HFF-Myc (cell line): ENCODE measurements at regions not wholly inside any gene's neighbourhood (a gene's known extent, or its start where the extent isn't known, plus 50 kb on each side); places are given as distances from the start of the nearest gene placed in this dataset.

Experiments used
- DNase-seq: peaks from one replicate; pipeline ENCODE4 v3.0.0-alpha.2; 2011; ENCODE audit warnings: low read depth; ENCODE audit errors: extremely low read depth
- H3K4me3 ChIP-seq: replicated peaks from 2 replicates; pipeline ENCODE4 v1.5.1; 2011; ENCODE audit warnings: low read depth, mild to moderate bottlenecking, control low read depth, low read length
- CTCF ChIP-seq: IDR thresholded peaks from 2 replicates; pipeline ENCODE4 v1.5.1; 2012; ENCODE audit warnings: mild to moderate bottlenecking, low read depth, low read length, control low read depth; ENCODE audit errors: missing control alignments

- TF ChIP-seq CTCF = no peak
- H3K4me3 ChIP-seq = no peak overlapping the region
- DNase-seq = no peak
These were observed 177.6 kb upstream of the PKDCC start for GRCh38 chr2:41870265-41870585.

GRCh38 chr2:41871080-41871479 lies 176.7 kb upstream of the PKDCC start:
- TF ChIP-seq CTCF = peak; percentile 11
- no peak overlapping the region for H3K4me3 ChIP-seq
- DNase-seq = no peak

- TF ChIP-seq CTCF = no peak
- no peak for DNase-seq
- H3K4me3 ChIP-seq = no peak overlapping the region
These were observed 175.2 kb upstream of the PKDCC start for GRCh38 chr2:41872646-41873045.

- TF ChIP-seq CTCF = no peak
- no peak for DNase-seq
- no peak overlapping the region for H3K4me3 ChIP-seq
These were observed 174.5 kb upstream of the PKDCC start for GRCh38 chr2:41873102-41874031.

GRCh38 chr2:41877114-41877678 lies 170.6 kb upstream of the PKDCC start:
- TF ChIP-seq CTCF = no peak
- no peak for DNase-seq
- no peak overlapping the region for H3K4me3 ChIP-seq

GRCh38 chr2:41878056-41878455 lies 169.8 kb upstream of the PKDCC start:
- H3K4me3 ChIP-seq = no peak overlapping the region
- TF ChIP-seq CTCF = no peak
- DNase-seq = no peak
